ENCODE measurements at regions not wholly inside any gene's neighbourhood (a gene's known extent, or its start where the extent isn't known, plus 50 kb on each side); places are given as distances from the start of the nearest gene placed in this dataset.

GRCh38 chr5:24110004-24110615 lies 534.7 kb downstream of the CDH10 start:
- no peak overlapping the region for H3K4me3 ChIP-seq (ENCODE audit: control insufficient read depth, low read depth, low read length)
- peak; percentile 28 for DNase-seq (ENCODE audit: low read depth)
- TF ChIP-seq CTCF (conservative IDR thresholded peaks at IDR 0.05; ENCODE audit: control insufficient read depth, insufficient read depth, low read depth, low read length): peak; percentile 51

- no peak for TF ChIP-seq CTCF (conservative IDR thresholded peaks at IDR 0.05; ENCODE audit: control insufficient read depth, insufficient read depth, low read depth, low read length)
- no peak overlapping the region for H3K4me3 ChIP-seq (ENCODE audit: control insufficient read depth, low read depth, low read length)
- DNase-seq (ENCODE audit: low read depth): no peak
These were observed 532.4 kb downstream of the CDH10 start for GRCh38 chr5:24112420-24112819.

GRCh38 chr5:24118351-24118750 lies 526.4 kb downstream of the CDH10 start:
- TF ChIP-seq CTCF (conservative IDR thresholded peaks at IDR 0.05; ENCODE audit: control insufficient read depth, insufficient read depth, low read depth, low read length): no peak
- DNase-seq (ENCODE audit: low read depth): no peak
- no peak overlapping the region for H3K4me3 ChIP-seq (ENCODE audit: control insufficient read depth, low read depth, low read length)

GRCh38 chr5:24135536-24135935 lies 509.2 kb downstream of the CDH10 start:
- DNase-seq (ENCODE audit: low read depth): no peak
- no peak for TF ChIP-seq CTCF (conservative IDR thresholded peaks at IDR 0.05; ENCODE audit: control insufficient read depth, insufficient read depth, low read depth, low read length)

GRCh38 chr5:24141046-24141445 lies 503.7 kb downstream of the CDH10 start:
- no peak for TF ChIP-seq CTCF (conservative IDR thresholded peaks at IDR 0.05; ENCODE audit: control insufficient read depth, insufficient read depth, low read depth, low read length)
- no peak overlapping the region for H3K4me3 ChIP-seq (ENCODE audit: control insufficient read depth, low read depth, low read length)
- peak; percentile 32 for DNase-seq (ENCODE audit: low read depth)

More at GRCh38 chr5:24135536-24135935, 509.2 kb downstream of the CDH10 start:
- no peak overlapping the region for H3K4me3 ChIP-seq (ENCODE audit: control insufficient read depth, low read depth, low read length)

GRCh38 chr5:24142341-24142740 lies 502.4 kb downstream of the CDH10 start:
- TF ChIP-seq CTCF (conservative IDR thresholded peaks at IDR 0.05; ENCODE audit: control insufficient read depth, insufficient read depth, low read depth, low read length): no peak
- H3K4me3 ChIP-seq (ENCODE audit: control insufficient read depth, low read depth, low read length): no peak overlapping the region
- no peak for DNase-seq (ENCODE audit: low read depth)

GRCh38 chr5:24145806-24146205 lies 499.0 kb downstream of the CDH10 start:
- TF ChIP-seq CTCF (conservative IDR thresholded peaks at IDR 0.05; ENCODE audit: control insufficient read depth, insufficient read depth, low read depth, low read length): no peak
- H3K4me3 ChIP-seq (ENCODE audit: control insufficient read depth, low read depth, low read length): no peak overlapping the region
- no peak for DNase-seq (ENCODE audit: low read depth)
